ENCODE measurements at regions not wholly inside any gene's neighbourhood (a gene's known extent, or its start where the extent isn't known, plus 50 kb on each side); places are given as distances from the start of the nearest gene placed in this dataset.

DNA sequence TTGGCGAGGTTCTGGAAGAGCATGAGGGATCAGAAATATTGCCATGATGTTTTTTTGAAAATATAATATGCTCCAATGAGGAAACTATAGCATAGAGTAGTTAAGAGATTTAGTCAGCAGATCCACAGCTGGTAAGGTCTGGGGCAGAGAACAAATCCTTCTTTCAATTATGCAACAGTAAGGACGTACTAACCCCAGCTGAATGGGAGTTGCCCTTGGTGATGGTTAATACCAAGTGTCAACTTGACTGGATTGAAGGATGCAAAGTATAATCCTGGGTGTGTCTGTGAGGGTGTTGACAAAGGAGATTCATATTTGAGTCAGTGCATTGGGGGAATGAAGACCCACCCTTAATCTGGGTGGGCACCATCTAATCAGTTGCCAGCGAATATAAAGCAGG lies 745.5 kb upstream of the NRSN1 start:
- H3K4me3 ChIP-seq = no peak overlapping the region
- no peaks in the 10 kb centered on the region for H3K9me3 ChIP-seq (ENCODE audit: low read depth)
- H3K4me1 ChIP-seq (ENCODE audit: insufficient read depth) = no peaks in the 10 kb centered on the region
- no peak overlapping the region for H3K27ac ChIP-seq
- no peaks in the 10 kb centered on the region for H3K9me2 ChIP-seq (replicated peaks; ENCODE audit: insufficient read depth)
- DNase-seq (ENCODE audit: low spot score) = no peak
- no peak overlapping the region for H3K4me2 ChIP-seq
- no peaks in the 10 kb centered on the region for H4K20me1 ChIP-seq (ENCODE audit: insufficient read depth, poor library complexity, severe bottlenecking)
- no peaks in the 10 kb centered on the region for H3K27me3 ChIP-seq
- no peak overlapping the region for H2AFZ ChIP-seq
- TF ChIP-seq, protein P1, sequence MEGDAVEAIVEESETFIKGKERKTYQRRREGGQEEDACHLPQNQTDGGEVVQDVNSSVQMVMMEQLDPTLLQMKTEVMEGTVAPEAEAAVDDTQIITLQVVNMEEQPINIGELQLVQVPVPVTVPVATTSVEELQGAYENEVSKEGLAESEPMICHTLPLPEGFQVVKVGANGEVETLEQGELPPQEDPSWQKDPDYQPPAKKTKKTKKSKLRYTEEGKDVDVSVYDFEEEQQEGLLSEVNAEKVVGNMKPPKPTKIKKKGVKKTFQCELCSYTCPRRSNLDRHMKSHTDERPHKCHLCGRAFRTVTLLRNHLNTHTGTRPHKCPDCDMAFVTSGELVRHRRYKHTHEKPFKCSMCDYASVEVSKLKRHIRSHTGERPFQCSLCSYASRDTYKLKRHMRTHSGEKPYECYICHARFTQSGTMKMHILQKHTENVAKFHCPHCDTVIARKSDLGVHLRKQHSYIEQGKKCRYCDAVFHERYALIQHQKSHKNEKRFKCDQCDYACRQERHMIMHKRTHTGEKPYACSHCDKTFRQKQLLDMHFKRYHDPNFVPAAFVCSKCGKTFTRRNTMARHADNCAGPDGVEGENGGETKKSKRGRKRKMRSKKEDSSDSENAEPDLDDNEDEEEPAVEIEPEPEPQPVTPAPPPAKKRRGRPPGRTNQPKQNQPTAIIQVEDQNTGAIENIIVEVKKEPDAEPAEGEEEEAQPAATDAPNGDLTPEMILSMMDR (IDR thresholded peaks at IDR 0.05; ENCODE audit: poor library complexity) = no peak
- TF ChIP-seq EZH2phosphoT487 (IDR thresholded peaks at IDR 0.05; ENCODE audit: low read depth, severe bottlenecking, unreplicated experiment) = no peak
- no peak for TF ChIP-seq EZH2 (IDR thresholded peaks at IDR 0.05; ENCODE audit: borderline replicate concordance)
- no peaks in the 10 kb centered on the region for H3K79me2 ChIP-seq
- WGBS (ENCODE audit: low lambda C conversion rate, missing lambda C conversion rate) = 93% methylated on average over 3 of the region's 3 CpGs
- H3K36me3 ChIP-seq (replicated peaks; ENCODE audit: insufficient read depth, low read depth) = no peaks in the 10 kb centered on the region

DNA sequence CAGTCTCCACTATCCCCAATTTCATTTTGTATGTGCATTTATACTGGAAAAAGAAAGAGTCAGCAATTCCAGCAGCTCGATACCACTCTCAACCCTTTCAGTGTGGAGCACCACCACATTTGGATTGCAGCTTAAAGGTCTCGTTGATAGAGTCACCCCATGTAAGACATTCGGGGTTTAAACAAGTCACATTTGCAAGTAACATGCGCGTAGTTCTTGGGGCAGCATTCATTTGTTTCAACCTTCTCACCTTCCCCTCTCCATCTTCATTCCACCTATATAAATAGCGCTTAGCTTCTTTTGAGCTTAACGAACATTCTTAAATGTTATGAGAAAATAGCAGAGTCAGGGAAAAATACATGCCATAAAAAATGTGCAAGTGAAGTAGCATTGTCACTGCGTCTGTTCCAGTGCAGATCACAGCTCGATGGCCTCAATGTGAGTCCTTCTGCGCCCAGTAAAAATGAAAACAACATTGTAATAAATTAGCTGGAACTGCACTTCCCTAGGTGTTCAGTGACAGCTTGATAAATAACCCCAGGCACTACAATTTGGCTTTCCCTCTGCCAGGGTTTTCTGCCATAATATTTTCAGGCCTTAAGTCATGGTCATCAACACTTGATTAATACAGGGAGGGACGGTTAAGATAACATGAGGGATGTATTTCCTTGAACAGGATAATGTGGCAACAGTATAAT lies 737.8 kb upstream of the NRSN1 start:
- TF ChIP-seq, protein P1 (IDR thresholded peaks at IDR 0.05; ENCODE audit: poor library complexity) = no peak
- TF ChIP-seq EZH2phosphoT487 (IDR thresholded peaks at IDR 0.05; ENCODE audit: low read depth, severe bottlenecking, unreplicated experiment) = no peak
- TF ChIP-seq EZH2 (IDR thresholded peaks at IDR 0.05; ENCODE audit: borderline replicate concordance) = no peak
- Histone ChIP-seq H2AFZ (no peak overlapping the region), H3K4me2 (no peak overlapping the region), H3K27ac (no peak overlapping the region), H3K9me2 (replicated peaks; ENCODE audit: insufficient read depth) (no peaks in the 10 kb centered on the region), H3K36me3 (replicated peaks; ENCODE audit: insufficient read depth, low read depth) (no peaks in the 10 kb centered on the region), H3K27me3 (no peaks in the 10 kb centered on the region), H3K9me3 (ENCODE audit: low read depth) (no peaks in the 10 kb centered on the region), H3K79me2 (no peaks in the 10 kb centered on the region), H3K4me3 (no peak overlapping the region), H3K4me1 (ENCODE audit: insufficient read depth) (no peaks in the 10 kb centered on the region), H4K20me1 (ENCODE audit: insufficient read depth, poor library complexity, severe bottlenecking) (no peaks in the 10 kb centered on the region)
- whole genome bisulfite sequencing (ENCODE audit: low lambda C conversion rate, missing lambda C conversion rate) = 81% methylated on average over 11 of the region's 11 CpGs
- no peak for DNase-seq (ENCODE audit: low spot score)

- Histone ChIP-seq H3K4me3 (no peak overlapping the region), H3K9me2 (replicated peaks; ENCODE audit: insufficient read depth) (no peaks in the 10 kb centered on the region), H4K20me1 (ENCODE audit: insufficient read depth, poor library complexity, severe bottlenecking) (no peaks in the 10 kb centered on the region), H3K27ac (no peak overlapping the region), H3K36me3 (replicated peaks; ENCODE audit: insufficient read depth, low read depth) (no peaks in the 10 kb centered on the region), H3K79me2 (no peaks in the 10 kb centered on the region), H3K27me3 (no peaks in the 10 kb centered on the region), H3K4me2 (no peak overlapping the region), H3K4me1 (ENCODE audit: insufficient read depth) (no peaks in the 10 kb centered on the region), H3K9me3 (ENCODE audit: low read depth) (no peaks in the 10 kb centered on the region), H2AFZ (no peak overlapping the region)
- 80% methylated on average over 3 of the region's 3 CpGs for WGBS (ENCODE audit: low lambda C conversion rate, missing lambda C conversion rate)
- no peak for DNase-seq (ENCODE audit: low spot score)
- TF ChIP-seq, protein P1 (IDR thresholded peaks at IDR 0.05; ENCODE audit: poor library complexity) = no peak
- no peak for TF ChIP-seq EZH2phosphoT487 (IDR thresholded peaks at IDR 0.05; ENCODE audit: low read depth, severe bottlenecking, unreplicated experiment)
- no peak for TF ChIP-seq EZH2 (IDR thresholded peaks at IDR 0.05; ENCODE audit: borderline replicate concordance)
Observed at GRCh38 chr6:23389386-23389785, 736.6 kb upstream of the NRSN1 start.
